ENCODE measurements at regions not wholly inside any gene's neighbourhood (a gene's known extent, or its start where the extent isn't known, plus 50 kb on each side); places are given as distances from the start of the nearest gene placed in this dataset.

DNA sequence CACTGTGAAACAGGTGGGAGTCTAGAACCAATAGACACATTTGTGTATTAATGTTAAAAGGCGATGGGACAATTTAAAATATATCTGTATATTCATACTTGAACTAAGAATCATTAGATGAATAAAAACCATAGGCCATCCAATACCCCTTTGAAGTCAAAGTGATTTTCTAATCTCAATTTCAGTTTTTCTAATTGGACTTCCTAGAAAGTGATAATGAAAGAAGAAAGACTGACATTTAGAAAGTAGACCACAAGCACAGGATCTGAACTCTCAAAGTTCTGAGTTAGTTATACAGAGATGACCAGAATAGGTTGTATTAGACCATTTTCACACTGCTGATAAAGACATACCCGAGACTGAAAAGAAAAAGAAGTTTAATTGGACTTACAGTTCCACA lies 412.8 kb upstream of the PIK3R1 start:
- TF ChIP-seq, protein P1, sequence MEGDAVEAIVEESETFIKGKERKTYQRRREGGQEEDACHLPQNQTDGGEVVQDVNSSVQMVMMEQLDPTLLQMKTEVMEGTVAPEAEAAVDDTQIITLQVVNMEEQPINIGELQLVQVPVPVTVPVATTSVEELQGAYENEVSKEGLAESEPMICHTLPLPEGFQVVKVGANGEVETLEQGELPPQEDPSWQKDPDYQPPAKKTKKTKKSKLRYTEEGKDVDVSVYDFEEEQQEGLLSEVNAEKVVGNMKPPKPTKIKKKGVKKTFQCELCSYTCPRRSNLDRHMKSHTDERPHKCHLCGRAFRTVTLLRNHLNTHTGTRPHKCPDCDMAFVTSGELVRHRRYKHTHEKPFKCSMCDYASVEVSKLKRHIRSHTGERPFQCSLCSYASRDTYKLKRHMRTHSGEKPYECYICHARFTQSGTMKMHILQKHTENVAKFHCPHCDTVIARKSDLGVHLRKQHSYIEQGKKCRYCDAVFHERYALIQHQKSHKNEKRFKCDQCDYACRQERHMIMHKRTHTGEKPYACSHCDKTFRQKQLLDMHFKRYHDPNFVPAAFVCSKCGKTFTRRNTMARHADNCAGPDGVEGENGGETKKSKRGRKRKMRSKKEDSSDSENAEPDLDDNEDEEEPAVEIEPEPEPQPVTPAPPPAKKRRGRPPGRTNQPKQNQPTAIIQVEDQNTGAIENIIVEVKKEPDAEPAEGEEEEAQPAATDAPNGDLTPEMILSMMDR (IDR thresholded peaks at IDR 0.05), result no peak
- TF ChIP-seq EZH2 (IDR thresholded peaks at IDR 0.05; ENCODE audit: borderline replicate concordance, insufficient read depth, low read depth, low read length, poor library complexity, severe bottlenecking), result no peak

Measured in B cell (primary cell).